ENCODE measurements at regions not wholly inside any gene's neighbourhood (a gene's known extent, or its start where the extent isn't known, plus 50 kb on each side); places are given as distances from the start of the nearest gene placed in this dataset.

DNA sequence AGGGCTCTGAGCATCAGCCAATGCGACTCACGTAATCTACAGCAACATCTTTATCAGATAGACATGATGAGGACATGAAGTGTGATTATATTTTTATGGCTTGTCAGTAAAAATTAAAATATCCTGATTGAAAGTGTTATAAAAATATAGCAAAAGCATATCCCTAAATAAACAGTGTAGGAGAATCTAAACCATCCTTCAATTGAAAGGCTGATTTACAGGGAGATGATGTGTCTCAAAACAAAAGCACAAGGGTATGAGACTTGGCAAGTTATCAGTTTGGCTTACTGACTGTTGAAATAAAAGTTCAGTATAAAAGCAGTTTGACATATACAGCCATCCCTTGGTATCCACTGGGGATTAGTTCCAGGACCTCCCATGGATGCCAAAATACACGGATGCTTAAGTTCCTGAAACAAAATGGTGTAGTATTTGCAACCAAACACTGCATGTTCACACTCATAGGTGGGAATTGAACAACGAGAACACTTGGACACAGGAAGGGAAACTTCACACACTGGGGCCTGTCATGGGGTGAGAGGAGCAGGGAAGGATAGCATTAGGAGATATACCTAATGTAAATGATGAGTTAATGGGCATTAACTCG, 149.9 kb upstream of the MAP1B start:
- Histone ChIP-seq H3K9me3 (ENCODE audit: severe bottlenecking) (no peaks in the 10 kb centered on the region), H3K27me3 (ENCODE audit: insufficient read depth, low read depth, severe bottlenecking) (no peaks in the 10 kb centered on the region), H3K4me3 (ENCODE audit: low read depth, low read length) (no peak overlapping the region), H3K36me3 (no peaks in the 10 kb centered on the region), H3K27ac (no peak overlapping the region)
- no peak for TF ChIP-seq CTCF (IDR thresholded peaks at IDR 0.05; ENCODE audit: low read depth, low read length)
- DNase-seq, result no peak

DNA sequence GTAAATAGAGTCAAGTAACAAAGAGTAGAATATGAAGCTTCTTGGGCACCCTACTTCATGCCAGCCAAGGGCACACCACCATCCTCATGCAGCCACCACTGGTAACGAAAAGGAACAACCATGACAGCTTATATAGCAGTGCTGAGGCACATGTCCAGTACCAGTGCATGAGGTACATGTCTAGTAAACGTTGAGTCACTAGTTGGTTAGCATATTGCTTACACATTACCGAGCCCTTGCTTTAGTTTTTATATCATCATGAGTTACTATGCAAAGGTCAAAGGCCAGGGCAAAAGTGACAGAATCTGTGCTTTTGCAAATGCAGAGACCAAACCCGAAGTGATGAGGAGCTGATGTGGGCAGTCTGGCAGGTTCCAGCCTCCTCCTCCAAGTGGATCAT, 147.1 kb upstream of the MAP1B start:
- no peak for DNase-seq
- Histone ChIP-seq H3K27ac (no peak overlapping the region), H3K36me3 (no peaks in the 10 kb centered on the region), H3K4me3 (ENCODE audit: low read depth, low read length) (no peak overlapping the region), H3K27me3 (ENCODE audit: insufficient read depth, low read depth, severe bottlenecking) (no peaks in the 10 kb centered on the region), H3K9me3 (ENCODE audit: severe bottlenecking) (no peaks in the 10 kb centered on the region)
- no peak for TF ChIP-seq CTCF (IDR thresholded peaks at IDR 0.05; ENCODE audit: low read depth, low read length)

GRCh38 chr5:71961786-71962185, 145.5 kb upstream of the MAP1B start:
- Histone ChIP-seq H3K27me3 (ENCODE audit: insufficient read depth, low read depth, severe bottlenecking) (no peaks in the 10 kb centered on the region), H3K36me3 (no peaks in the 10 kb centered on the region), H3K27ac (no peak overlapping the region), H3K4me3 (ENCODE audit: low read depth, low read length) (no peak overlapping the region), H3K9me3 (ENCODE audit: severe bottlenecking) (no peaks in the 10 kb centered on the region)
- DNase-seq, result no peak
- no peak for TF ChIP-seq CTCF (IDR thresholded peaks at IDR 0.05; ENCODE audit: low read depth, low read length)

GRCh38 chr5:71969460-71969859, 137.8 kb upstream of the MAP1B start:
- DNase-seq, result no peak

DNA sequence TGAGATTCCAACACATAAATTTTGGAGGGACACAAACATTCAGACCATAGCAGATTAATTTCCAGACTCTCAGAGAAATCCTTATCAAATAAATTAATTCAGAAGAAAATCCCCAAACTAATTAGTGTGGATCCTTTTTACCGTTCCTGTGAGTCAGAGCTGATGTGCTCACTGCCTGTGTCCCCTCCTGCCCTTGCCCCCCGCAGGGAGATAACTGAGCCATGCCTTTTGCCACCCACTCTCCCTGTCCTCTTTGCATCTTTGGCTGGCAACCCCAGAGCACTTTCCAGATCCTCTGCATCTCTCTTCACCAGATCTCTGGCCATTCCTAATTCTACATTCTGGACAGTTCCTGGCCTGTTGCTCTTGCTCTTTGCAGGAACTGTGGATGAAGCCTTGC, 135.4 kb upstream of the MAP1B start:
- Histone ChIP-seq H3K4me3 (ENCODE audit: low read depth, low read length) (no peak overlapping the region), H3K27ac (no peak overlapping the region), H3K36me3 (no peaks in the 10 kb centered on the region), H3K9me3 (ENCODE audit: severe bottlenecking) (no peaks in the 10 kb centered on the region), H3K27me3 (ENCODE audit: insufficient read depth, low read depth, severe bottlenecking) (no peaks in the 10 kb centered on the region)
- peak; percentile 29 for DNase-seq
- TF ChIP-seq CTCF (IDR thresholded peaks at IDR 0.05; ENCODE audit: low read depth, low read length), result no peak

More at GRCh38 chr5:71969460-71969859, 137.8 kb upstream of the MAP1B start:
- no peaks in the 10 kb centered on the region for H3K27me3 ChIP-seq (ENCODE audit: insufficient read depth, low read depth, severe bottlenecking)
- no peaks in the 10 kb centered on the region for H3K9me3 ChIP-seq (ENCODE audit: severe bottlenecking)
- H3K4me3 ChIP-seq (ENCODE audit: low read depth, low read length), result no peak overlapping the region
- no peak for TF ChIP-seq CTCF (IDR thresholded peaks at IDR 0.05; ENCODE audit: low read depth, low read length)
- H3K36me3 ChIP-seq, result no peaks in the 10 kb centered on the region
- H3K27ac ChIP-seq, result no peak overlapping the region

Data from WERI-Rb-1 (cell line).